ENCODE measurements at regions not wholly inside any gene's neighbourhood (a gene's known extent, or its start where the extent isn't known, plus 50 kb on each side); places are given as distances from the start of the nearest gene placed in this dataset.

DNA sequence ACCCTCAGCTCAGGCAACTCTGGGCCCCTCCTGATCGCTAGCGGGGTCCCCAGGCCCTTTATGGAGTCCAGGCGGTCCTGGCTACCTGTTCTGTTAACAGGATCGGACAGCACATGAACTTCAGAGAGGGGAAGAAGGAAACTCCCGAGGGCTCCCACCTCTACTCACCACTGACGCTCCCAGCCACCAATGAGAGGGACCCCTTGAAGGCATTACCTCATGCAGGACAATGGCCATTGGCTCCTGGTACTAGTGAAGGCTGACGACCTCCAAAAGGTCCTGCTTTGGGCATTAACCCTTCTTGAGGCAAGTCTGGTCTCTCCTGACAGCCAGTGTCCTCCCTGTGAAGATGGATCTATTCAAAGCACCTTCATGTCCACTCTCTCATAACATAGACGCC, 71.5 kb upstream of the LMO1 start:
- TF ChIP-seq, protein P1, sequence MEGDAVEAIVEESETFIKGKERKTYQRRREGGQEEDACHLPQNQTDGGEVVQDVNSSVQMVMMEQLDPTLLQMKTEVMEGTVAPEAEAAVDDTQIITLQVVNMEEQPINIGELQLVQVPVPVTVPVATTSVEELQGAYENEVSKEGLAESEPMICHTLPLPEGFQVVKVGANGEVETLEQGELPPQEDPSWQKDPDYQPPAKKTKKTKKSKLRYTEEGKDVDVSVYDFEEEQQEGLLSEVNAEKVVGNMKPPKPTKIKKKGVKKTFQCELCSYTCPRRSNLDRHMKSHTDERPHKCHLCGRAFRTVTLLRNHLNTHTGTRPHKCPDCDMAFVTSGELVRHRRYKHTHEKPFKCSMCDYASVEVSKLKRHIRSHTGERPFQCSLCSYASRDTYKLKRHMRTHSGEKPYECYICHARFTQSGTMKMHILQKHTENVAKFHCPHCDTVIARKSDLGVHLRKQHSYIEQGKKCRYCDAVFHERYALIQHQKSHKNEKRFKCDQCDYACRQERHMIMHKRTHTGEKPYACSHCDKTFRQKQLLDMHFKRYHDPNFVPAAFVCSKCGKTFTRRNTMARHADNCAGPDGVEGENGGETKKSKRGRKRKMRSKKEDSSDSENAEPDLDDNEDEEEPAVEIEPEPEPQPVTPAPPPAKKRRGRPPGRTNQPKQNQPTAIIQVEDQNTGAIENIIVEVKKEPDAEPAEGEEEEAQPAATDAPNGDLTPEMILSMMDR (IDR thresholded peaks at IDR 0.05): no peak
- no peak for TF ChIP-seq POLR2A (IDR thresholded peaks at IDR 0.05)

Measured in esophagus squamous epithelium (tissue), 4 donors.